ENCODE measurements at regions not wholly inside any gene's neighbourhood (a gene's known extent, or its start where the extent isn't known, plus 50 kb on each side); places are given as distances from the start of the nearest gene placed in this dataset.

- TF ChIP-seq YY1 (IDR thresholded peaks at IDR 0.05; ENCODE audit: insufficient read depth, insufficient read length) (no peak), ZNF274 (IDR thresholded peaks at IDR 0.05; ENCODE audit: low read depth, low read length) (no peak), SUZ12 (IDR thresholded peaks at IDR 0.05; ENCODE audit: extremely low read depth, insufficient read depth, insufficient read length) (no peak)
Measured at GRCh38 chr6:11639376-11640235, 102.1 kb downstream of the TMEM170B start.
